ENCODE measurements at regions not wholly inside any gene's neighbourhood (a gene's known extent, or its start where the extent isn't known, plus 50 kb on each side); places are given as distances from the start of the nearest gene placed in this dataset.

DNA sequence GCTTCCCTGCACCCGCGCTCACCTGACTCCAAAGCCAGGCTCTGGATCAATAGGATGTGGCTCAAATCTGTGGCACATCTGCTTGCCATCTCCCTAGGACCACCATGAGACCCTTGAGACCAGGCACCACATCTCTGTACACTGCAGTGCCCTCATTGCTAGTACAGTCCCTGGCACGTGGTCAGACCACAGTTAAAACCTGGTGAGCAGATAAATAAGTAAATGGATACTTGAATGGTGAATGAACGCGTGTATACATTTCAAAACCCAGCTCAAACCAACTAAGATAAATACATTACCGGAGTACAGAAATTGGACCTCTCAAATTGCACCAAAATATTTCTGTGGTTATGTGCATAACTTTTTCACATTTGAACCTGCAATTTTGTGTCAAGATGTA is 221.2 kb upstream of the IRX4 start:
- Histone ChIP-seq H3K9me3 (no peaks in the 10 kb centered on the region), H3K36me3 (ENCODE audit: low read depth) (no peaks in the 10 kb centered on the region), H3K4me1 (ENCODE audit: low read depth) (no peaks in the 10 kb centered on the region), H3K4me3 (no peak overlapping the region)
- DNase-seq (no peak), ATAC-seq (no peak)
- TF ChIP-seq CTCF (IDR thresholded peaks at IDR 0.05) = no peak
- intact Hi-C loops (cut with DNase I, micrococcal nuclease) = no loop called here

DNA sequence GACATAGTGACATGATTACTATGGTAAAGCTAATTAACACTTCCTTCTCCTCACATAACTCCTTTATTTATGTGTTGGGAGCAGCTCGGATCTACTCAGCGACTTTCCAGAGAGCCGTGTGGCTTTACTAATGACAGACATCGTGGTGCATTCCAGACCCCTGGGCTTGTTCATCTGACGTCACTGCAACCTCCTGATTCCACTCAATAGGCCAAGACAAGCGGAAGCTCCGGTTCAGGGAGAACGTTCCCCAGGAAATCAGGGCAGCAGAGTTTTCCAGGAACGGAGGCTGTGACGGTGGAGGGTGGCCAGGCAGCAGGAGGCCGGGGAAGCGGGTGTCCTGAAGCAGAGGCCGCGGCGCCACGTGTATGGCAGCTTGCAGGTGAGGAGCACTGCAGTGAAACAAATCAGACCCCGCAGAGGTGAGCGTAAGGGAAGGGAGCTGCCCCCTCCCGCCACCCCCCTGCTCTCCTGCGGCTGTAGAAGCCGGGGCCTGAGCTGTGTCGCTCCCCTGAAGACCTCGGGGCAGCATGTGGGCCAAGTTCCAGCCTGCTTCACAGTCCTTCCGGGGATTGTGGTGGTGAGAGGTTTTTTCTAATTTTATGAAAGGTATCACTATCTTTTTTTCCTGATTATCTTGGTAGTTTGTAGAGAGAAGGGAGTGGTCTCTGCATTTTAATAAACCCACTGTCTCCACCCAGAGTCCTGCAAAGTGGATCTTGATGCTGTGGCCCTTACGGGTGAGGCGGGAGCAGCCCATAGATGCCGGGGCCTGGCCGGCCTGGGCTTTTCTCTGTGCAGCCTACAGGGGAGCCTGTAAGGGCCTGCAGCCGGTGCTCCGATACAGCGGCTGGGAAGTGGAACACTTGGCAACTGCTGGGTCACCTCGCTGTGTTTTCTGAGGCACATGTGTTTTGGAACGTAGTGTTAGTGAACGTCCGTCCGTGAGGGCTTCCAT is 220.4 kb upstream of the IRX4 start:
- intact Hi-C loops (cut with DNase I, micrococcal nuclease) = no loop called here
- ATAC-seq (no peak), DNase-seq (no peak)
- H3K4me3 ChIP-seq = no peak overlapping the region
- H3K4me1 ChIP-seq (ENCODE audit: low read depth) = no peaks in the 10 kb centered on the region
- no peaks in the 10 kb centered on the region for H3K36me3 ChIP-seq (ENCODE audit: low read depth)
- TF ChIP-seq CTCF (IDR thresholded peaks at IDR 0.05) = no peak
- no peaks in the 10 kb centered on the region for H3K9me3 ChIP-seq

- DNase-seq (no peak), ATAC-seq (no peak)
- TF ChIP-seq CTCF (IDR thresholded peaks at IDR 0.05) = no peak
- H3K4me3 ChIP-seq = no peak overlapping the region
- H3K36me3 ChIP-seq (ENCODE audit: low read depth) = no peaks in the 10 kb centered on the region
- intact Hi-C loops (cut with DNase I, micrococcal nuclease) = no loop called here
- no peaks in the 10 kb centered on the region for H3K9me3 ChIP-seq
- H3K4me1 ChIP-seq (ENCODE audit: low read depth) = no peaks in the 10 kb centered on the region
These were observed 219.0 kb upstream of the IRX4 start for GRCh38 chr5:2101685-2102084.

DNA sequence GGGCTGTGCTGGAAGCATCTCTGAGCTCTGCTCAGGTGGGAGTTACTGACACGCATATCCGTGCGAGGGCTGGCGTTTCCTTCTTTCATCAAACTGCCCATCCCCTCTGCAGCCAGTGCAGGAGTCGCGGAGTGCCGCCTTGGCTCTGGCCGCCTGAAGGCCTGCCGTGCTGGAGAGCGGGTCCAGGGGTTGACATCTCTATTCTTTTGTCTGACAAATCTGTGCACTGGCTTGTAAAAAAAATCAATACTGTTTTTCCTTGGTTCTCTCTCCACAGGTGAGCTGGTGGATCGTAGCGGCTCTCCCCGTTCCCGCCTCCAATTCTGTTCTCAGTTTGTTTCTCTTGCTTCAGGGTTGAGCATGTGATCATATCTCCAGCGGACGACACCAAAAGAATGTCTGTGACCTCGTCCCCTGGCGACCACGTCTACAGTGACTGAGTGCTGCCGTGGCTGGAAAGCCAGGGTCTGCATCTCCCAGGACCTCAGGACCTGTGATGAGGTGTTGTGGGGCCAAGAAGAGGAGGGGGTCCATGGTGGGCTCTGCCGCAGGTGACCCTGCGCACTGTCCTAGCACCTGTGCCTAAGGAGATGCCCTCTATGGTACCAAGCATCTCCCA is 214.3 kb upstream of the IRX4 start:
- intact Hi-C loops (cut with DNase I, micrococcal nuclease) = no loop called here
- H3K4me3 ChIP-seq = no peak overlapping the region
- DNase-seq (no peak), ATAC-seq (no peak)
- no peak for TF ChIP-seq CTCF (IDR thresholded peaks at IDR 0.05)
- no peaks in the 10 kb centered on the region for H3K4me1 ChIP-seq (ENCODE audit: low read depth)
- no peaks in the 10 kb centered on the region for H3K9me3 ChIP-seq
- H3K36me3 ChIP-seq (ENCODE audit: low read depth) = no peaks in the 10 kb centered on the region

DNA sequence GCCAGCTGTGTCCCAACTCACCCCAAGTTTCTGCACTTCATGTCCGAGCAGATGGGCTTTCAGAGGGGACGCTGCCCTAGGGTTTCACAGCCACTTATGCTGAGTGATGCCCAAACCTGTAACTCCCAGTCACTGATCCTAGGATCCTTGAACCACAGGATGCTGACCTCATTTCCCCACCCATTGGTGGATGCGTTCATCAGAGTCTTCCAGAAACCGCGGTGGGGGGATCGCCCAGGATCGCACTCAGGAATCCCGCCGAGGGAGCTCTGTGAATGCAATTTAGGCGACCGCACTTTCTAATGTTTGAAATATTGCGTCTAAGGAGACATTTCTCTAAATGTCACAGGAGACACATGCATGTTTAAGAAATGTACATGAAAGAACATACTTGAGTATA is 212.3 kb upstream of the IRX4 start:
- DNase-seq (no peak), ATAC-seq (no peak)
- H3K4me1 ChIP-seq (ENCODE audit: low read depth) = no peaks in the 10 kb centered on the region
- H3K36me3 ChIP-seq (ENCODE audit: low read depth) = no peaks in the 10 kb centered on the region
- H3K9me3 ChIP-seq = no peaks in the 10 kb centered on the region
- TF ChIP-seq CTCF (IDR thresholded peaks at IDR 0.05) = no peak
- H3K4me3 ChIP-seq = no peak overlapping the region
- intact Hi-C loops (cut with DNase I, micrococcal nuclease) = no loop called here

Measured in mucosa of descending colon (tissue), 3 donors.